BLaER1 treated with 17β-estradiol and CSF1 and Interleukin-3, amounts not matched to agents 10 nM and 100 nM (cell line): ENCODE measurements at regions not wholly inside any gene's neighbourhood (a gene's known extent, or its start where the extent isn't known, plus 50 kb on each side); places are given as distances from the start of the nearest gene placed in this dataset.
"Not testable (repeated sequence)": the region's sequence is repeated elsewhere in the genome, so short reads cannot be mapped to it uniquely, and the experiment has no call there.

Experiments
- H3K27ac ChIP-seq, 11 experiments: shearing (Covaris generic); formaldehyde crosslinking; 2 replicates each; pipeline ENCODE4 v1.8.1; 2022
- H3K27me3 ChIP-seq, 11 experiments: shearing (Covaris generic); formaldehyde crosslinking; 2 replicates each; pipeline ENCODE4 v1.8.1; 2022
- H3K36me3 ChIP-seq, 11 experiments: shearing (Covaris generic); formaldehyde crosslinking; 2 replicates each; pipeline ENCODE4 v1.8.1; 2022
- H3K4me1 ChIP-seq, 10 experiments: shearing (Covaris generic); formaldehyde crosslinking; 2 replicates each; pipeline ENCODE4 v1.8.1; 2022
- H3K4me2 ChIP-seq, 11 experiments: shearing (Covaris generic); formaldehyde crosslinking; 2 replicates each; pipeline ENCODE4 v1.8.1; 2022
- H3K4me3 ChIP-seq, 10 experiments: shearing (Covaris generic); formaldehyde crosslinking; 2 replicates each; pipeline ENCODE4 v1.8.1; 2022
- H3K9ac ChIP-seq, 11 experiments: shearing (Covaris generic); formaldehyde crosslinking; 2 replicates each; pipeline ENCODE4 v1.8.1; 2022
- H3K9me3 ChIP-seq, 11 experiments: shearing (Covaris generic); formaldehyde crosslinking; replicated peaks in 1 of 11; 2 replicates each; pipeline ENCODE4 v1.8.1; 2022
- H4K20me1 ChIP-seq, 11 experiments: shearing (Covaris generic); formaldehyde crosslinking; 2 replicates each; pipeline ENCODE4 v1.8.1; 2022
- Cebpa-rat ChIP-seq, 11 experiments: shearing (Covaris generic); IDR thresholded peaks; 2 replicates each; pipeline ENCODE4 v1.8.1; 2022

DNA sequence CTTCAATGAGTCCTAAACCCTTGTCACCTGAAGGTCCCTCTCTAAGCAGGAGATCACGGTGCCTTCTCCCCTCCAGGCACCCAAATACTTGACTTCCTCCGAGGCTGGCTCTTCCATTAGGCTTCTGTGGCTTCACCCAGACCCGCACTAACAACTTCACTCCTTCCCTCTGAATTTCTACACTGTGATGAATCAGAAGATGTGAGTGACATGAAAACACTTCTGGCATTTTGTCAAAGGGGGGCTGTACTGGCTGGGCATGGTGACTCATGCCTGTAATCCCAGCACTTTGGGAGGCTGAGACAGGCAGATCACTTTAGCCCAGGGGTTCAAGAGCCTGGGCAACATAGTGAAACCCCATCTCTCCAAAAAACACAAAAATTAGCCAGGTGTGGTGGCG lies 72.6 kb upstream of the CNEP1R1 start:
- H4K20me1 ChIP-seq = no peaks in the 10 kb centered on the region
- H3K27ac ChIP-seq = no peak overlapping the region
- no peaks in the 10 kb centered on the region for H3K27me3 ChIP-seq
- no peak overlapping the region; a peak in 1 of 22 replicates for H3K9ac ChIP-seq
- H3K4me2 ChIP-seq = peak overlapping the region in 9 of 11 experiments; percentile 11 to 42 (median 36); a peak in 15 of 22 replicates
- no peaks in the 10 kb centered on the region for H3K36me3 ChIP-seq
- H3K4me1 ChIP-seq = peaks cover 13 to 43% (median 36%) of the 10 kb centered on the region in 10 experiments
- no peak overlapping the region for H3K4me3 ChIP-seq
- no peaks in the 10 kb centered on the region for H3K9me3 ChIP-seq
- TF ChIP-seq Cebpa-rat (IDR thresholded peaks at IDR 0.05) = no peak

DNA sequence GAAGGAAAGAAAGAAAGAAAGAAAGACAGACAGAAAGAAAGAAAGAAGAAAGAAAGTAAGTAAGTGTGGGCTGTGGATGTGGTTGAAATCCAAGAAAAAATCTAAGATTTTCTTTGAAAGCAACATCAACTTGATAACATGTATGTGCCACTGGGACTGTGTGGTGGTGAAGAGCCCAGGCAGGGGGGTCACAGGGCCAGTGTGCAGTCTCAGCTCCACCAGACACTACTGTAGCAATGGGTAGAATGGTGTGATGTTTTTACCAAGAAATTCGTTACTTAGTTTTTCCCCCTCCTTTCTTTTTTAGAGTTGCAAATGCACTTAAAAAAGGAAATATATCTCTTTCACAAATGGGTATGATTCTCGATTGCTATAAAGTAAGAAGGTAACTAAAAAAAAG lies 71.9 kb upstream of the CNEP1R1 start:
- H3K4me3 ChIP-seq = no peak overlapping the region
- no peak overlapping the region for H3K27ac ChIP-seq
- H3K9ac ChIP-seq = no peak overlapping the region

DNA sequence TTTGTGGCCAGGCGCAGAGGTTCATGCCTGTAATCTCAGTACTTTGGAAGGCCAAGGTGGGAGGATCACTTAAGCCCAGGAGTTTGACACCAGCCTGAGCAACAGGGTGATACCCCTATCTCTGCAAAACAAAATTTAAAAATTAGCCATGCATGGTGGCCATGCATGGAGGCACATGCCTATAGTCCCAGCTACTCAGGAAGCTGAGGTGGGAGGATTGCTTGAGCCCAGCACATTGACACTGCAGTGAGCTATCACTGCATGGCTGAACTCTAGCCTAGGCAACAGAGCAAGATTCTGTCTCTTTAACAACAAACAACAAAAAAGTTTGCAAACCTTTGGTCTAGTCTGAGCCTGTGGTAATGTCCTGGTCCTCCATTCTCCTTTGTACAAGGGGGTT lies 69.2 kb upstream of the CNEP1R1 start:
- Histone ChIP-seq H3K9ac (no peak overlapping the region), H3K36me3 (no peaks in the 10 kb centered on the region), H3K9me3 (no peaks in the 10 kb centered on the region), H4K20me1 (no peaks in the 10 kb centered on the region), H3K4me1 (peaks cover 13 to 51% (median 39%) of the 10 kb centered on the region in 10 experiments), H3K27ac (no peak overlapping the region), H3K4me3 (no peak overlapping the region), H3K4me2 (peak overlapping the region in 8 of 11 experiments; percentile 33 to 69 (median 50); a peak in 16 of 22 replicates), H3K27me3 (no peaks in the 10 kb centered on the region)
- no peak for TF ChIP-seq Cebpa-rat (IDR thresholded peaks at IDR 0.05)

More for the DNA sequence above, 71.9 kb upstream of the CNEP1R1 start:
- Histone ChIP-seq H3K9me3 (no peaks in the 10 kb centered on the region), H3K4me2 (no peak overlapping the region), H4K20me1 (no peaks in the 10 kb centered on the region), H3K36me3 (no peaks in the 10 kb centered on the region), H3K27me3 (no peaks in the 10 kb centered on the region), H3K4me1 (peaks cover 13 to 50% (median 39%) of the 10 kb centered on the region in 10 experiments)
- no peak for TF ChIP-seq Cebpa-rat (IDR thresholded peaks at IDR 0.05)

DNA sequence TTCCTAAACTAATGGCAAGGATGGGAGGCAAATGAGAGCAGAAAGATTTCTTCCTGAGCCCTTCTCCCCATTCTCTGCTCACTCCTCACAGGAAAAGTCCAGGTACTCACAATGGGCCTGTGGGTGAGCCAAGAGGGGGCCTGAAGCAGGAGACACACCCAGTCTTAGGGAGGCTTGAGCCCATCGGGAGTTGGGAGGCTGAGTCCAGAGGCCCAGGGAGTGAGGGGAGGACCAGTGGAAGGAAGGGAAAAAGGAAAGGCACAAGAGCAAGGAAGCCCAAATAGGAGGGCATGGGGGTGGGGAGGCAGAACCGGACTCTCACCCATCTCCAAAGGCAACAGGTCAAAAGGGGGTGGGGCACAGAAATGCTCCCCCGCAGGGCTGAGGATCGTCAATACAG lies 68.1 kb upstream of the CNEP1R1 start:
- no peak overlapping the region for H3K9ac ChIP-seq
- H3K4me2 ChIP-seq = peak overlapping the region in 6 of 11 experiments; percentile 45 to 69 (median 50); a peak in 7 of 22 replicates
- TF ChIP-seq Cebpa-rat (IDR thresholded peaks at IDR 0.05) = no peak
- no peaks in the 10 kb centered on the region for H4K20me1 ChIP-seq
- H3K27me3 ChIP-seq = no peaks in the 10 kb centered on the region
- no peaks in the 10 kb centered on the region for H3K36me3 ChIP-seq
- H3K9me3 ChIP-seq = no peaks in the 10 kb centered on the region
- no peak overlapping the region for H3K4me3 ChIP-seq
- no peak overlapping the region for H3K27ac ChIP-seq
- peaks cover 7 to 41% (median 34%) of the 10 kb centered on the region in 10 experiments for H3K4me1 ChIP-seq

DNA sequence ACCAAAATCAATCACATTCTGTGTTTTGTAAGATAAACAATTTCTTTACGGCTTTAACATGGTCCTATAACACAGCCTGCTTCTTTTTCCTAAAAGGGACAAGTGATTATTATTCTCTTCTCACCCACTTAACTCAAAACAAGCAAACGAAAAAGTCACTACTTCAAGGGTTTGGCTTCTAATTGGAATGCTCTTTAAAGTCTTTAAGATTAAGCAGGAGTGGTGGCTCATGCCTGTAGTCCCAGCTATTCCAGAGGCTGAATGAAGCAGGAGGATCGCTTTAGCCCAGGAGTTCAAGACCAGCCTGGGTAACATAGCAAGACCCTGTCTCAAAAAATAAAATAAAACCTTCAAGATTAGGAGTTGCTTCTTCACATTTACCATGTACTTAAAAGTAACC lies 66.6 kb upstream of the CNEP1R1 start:
- Histone ChIP-seq H4K20me1 (no peaks in the 10 kb centered on the region), H3K4me1 (peaks cover 0 to 33% (median 24%) of the 10 kb centered on the region in 10 experiments; a peak in 16 of 20 replicates), H3K4me3 (no peak overlapping the region), H3K27ac (no peak overlapping the region), H3K36me3 (no peaks in the 10 kb centered on the region), H3K9me3 (no peaks in the 10 kb centered on the region), H3K27me3 (no peaks in the 10 kb centered on the region), H3K9ac (no peak overlapping the region), H3K4me2 (no peak overlapping the region)
- no peak for TF ChIP-seq Cebpa-rat (IDR thresholded peaks at IDR 0.05)

DNA sequence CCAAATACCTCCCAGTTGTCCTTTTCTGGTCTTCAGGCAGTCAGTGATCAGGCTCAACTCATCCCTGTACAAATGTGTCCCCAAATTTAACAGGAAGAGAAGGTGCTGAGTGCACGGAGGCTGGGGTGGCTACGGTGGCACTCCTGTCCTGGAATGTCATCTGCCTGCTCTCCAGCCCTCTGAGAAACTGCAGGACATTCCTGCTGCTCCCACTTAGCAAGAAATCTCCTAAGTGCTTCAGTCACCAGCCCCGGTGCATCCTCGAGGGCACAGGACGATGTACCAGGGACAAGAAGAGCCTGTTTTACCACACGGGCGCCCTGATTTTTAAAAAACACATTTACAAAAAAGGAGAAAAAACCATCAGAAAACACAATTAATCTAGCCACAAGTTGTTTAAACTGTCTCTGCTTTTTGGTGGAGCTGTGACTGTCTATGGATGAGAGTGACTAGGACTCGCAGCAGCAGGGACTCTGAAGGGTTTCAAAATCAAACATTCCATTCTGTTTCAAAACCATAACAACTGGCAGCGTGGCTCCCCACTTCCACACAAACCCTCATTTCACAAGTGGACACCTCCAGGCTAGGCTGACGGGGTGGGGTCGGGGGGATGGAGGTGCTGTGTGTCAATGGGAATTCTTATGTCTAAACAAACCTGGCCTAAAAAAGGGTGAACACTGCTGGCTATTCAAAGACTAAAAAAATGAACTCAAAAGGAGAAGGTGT lies 65.3 kb upstream of the CNEP1R1 start:
- H3K27me3 ChIP-seq = no peaks in the 10 kb centered on the region
- H3K9ac ChIP-seq = no peak overlapping the region
- H3K36me3 ChIP-seq = no peaks in the 10 kb centered on the region
- H4K20me1 ChIP-seq = no peaks in the 10 kb centered on the region
- no peak overlapping the region for H3K4me3 ChIP-seq
- H3K27ac ChIP-seq = no peak overlapping the region
- H3K4me1 ChIP-seq = peaks cover 0 to 33% (median 24%) of the 10 kb centered on the region in 10 experiments; a peak in 16 of 20 replicates
- H3K4me2 ChIP-seq = no peak overlapping the region
- H3K9me3 ChIP-seq = no peaks in the 10 kb centered on the region
- no peak for TF ChIP-seq Cebpa-rat (IDR thresholded peaks at IDR 0.05)

DNA sequence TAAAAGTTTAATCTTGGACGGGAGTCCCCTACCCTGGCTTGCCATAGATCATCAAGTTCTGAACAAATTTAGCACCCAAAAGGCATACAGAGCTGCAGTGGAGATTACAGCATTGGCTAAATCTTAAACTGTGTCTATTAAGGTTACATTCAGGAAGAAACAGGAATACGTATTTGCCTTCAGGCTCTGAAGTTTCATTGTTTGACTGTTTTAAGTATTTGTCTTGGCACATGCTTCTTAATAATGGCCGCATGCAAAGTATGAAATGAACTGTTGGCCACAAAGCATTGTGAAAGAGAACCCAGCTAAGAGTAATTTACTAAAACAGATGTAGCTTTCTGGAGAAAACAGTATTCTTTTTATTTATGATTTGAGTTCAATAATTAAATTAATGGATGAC lies 63.9 kb upstream of the CNEP1R1 start:
- Histone ChIP-seq H3K9ac (no peak overlapping the region), H3K9me3 (no peaks in the 10 kb centered on the region), H3K27ac (no peak overlapping the region), H4K20me1 (no peaks in the 10 kb centered on the region), H3K4me2 (no peak overlapping the region), H3K27me3 (no peaks in the 10 kb centered on the region), H3K4me1 (peaks cover 0 to 21% (median 15%) of the 10 kb centered on the region in 10 experiments; a peak in 16 of 20 replicates), H3K4me3 (no peak overlapping the region), H3K36me3 (no peaks in the 10 kb centered on the region)
- TF ChIP-seq Cebpa-rat (IDR thresholded peaks at IDR 0.05) = no peak

DNA sequence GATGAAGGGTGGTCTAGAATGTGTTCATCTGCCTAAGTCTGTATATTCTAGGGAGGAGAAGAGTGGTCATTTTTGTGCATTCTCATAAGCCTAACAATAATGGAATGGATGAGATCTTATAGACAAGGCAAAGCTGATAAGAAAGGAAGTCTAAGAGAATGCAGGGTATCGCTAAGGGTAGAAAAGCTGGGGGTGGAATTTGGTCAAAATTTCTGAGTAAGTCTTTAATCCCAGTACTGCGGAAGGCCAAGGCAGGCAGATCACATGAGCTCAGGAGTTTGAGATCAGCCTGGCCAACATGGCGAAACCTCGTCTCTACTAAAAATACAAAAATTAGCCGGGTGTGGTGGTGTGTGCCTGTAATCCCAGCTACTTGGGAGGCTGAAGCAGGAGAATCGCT lies 62.5 kb upstream of the CNEP1R1 start:
- H3K4me1 ChIP-seq, H3K4me2 ChIP-seq, H3K4me3 ChIP-seq, H4K20me1 ChIP-seq, H3K9ac ChIP-seq, H3K36me3 ChIP-seq, H3K27me3 ChIP-seq, H3K9me3 ChIP-seq, H3K27ac ChIP-seq: not testable (repeated sequence)

DNA sequence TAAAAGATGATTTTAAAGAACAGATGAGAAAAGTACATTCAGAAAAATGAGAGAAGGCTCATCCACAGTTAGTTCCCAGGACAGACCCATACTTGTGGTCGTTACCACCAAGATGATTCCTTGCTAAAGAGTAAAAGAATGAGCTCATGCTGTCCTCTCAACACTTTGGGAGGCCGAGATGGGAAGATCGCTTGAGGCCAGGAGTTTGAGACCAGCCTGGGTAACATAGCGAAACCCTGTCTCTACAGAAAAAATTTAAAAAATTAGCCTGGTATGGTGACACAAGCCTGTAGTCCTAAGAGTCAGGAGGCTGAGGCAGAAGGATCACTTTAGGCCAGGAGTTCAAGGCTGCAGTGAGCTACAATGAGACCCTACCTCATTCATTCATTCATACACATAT lies 60.7 kb upstream of the CNEP1R1 start:
- no peaks in the 10 kb centered on the region for H3K4me1 ChIP-seq
- no peaks in the 10 kb centered on the region for H4K20me1 ChIP-seq
- H3K27me3 ChIP-seq = no peaks in the 10 kb centered on the region
- TF ChIP-seq Cebpa-rat (IDR thresholded peaks at IDR 0.05) = no peak
- H3K4me3 ChIP-seq = no peak overlapping the region
- no peak overlapping the region for H3K9ac ChIP-seq
- H3K36me3 ChIP-seq = no peaks in the 10 kb centered on the region
- no peak overlapping the region for H3K4me2 ChIP-seq
- H3K9me3 ChIP-seq = no peaks in the 10 kb centered on the region
- no peak overlapping the region for H3K27ac ChIP-seq

DNA sequence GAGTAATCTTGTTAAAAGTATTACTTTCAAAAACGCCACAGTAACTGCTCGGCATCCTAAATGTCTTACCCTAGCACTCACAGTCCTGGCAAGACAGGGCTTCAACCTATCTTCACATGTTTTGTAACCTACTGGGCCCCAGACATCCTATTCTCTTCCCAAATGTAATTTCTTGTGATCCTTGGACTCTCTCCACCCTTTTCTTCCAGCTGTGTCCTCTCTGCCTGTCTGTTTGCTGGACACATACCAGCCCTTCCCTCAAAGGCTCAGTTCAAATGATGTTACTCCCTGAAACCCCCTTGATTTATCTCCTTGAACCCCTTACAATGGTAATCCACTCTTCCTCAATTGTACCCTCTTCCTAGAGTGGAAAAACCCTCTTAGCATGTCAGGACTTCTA lies 60.1 kb upstream of the CNEP1R1 start:
- TF ChIP-seq Cebpa-rat (IDR thresholded peaks at IDR 0.05) = no peak
- no peak overlapping the region for H3K4me3 ChIP-seq
- no peaks in the 10 kb centered on the region for H3K4me1 ChIP-seq
- no peak overlapping the region for H3K27ac ChIP-seq
- H3K27me3 ChIP-seq = no peaks in the 10 kb centered on the region
- no peaks in the 10 kb centered on the region for H3K9me3 ChIP-seq
- no peak overlapping the region for H3K9ac ChIP-seq
- H4K20me1 ChIP-seq = no peaks in the 10 kb centered on the region
- H3K36me3 ChIP-seq = no peaks in the 10 kb centered on the region
- no peak overlapping the region for H3K4me2 ChIP-seq
